ENCODE measurements at regions not wholly inside any gene's neighbourhood (a gene's known extent, or its start where the extent isn't known, plus 50 kb on each side); places are given as distances from the start of the nearest gene placed in this dataset.

DNA sequence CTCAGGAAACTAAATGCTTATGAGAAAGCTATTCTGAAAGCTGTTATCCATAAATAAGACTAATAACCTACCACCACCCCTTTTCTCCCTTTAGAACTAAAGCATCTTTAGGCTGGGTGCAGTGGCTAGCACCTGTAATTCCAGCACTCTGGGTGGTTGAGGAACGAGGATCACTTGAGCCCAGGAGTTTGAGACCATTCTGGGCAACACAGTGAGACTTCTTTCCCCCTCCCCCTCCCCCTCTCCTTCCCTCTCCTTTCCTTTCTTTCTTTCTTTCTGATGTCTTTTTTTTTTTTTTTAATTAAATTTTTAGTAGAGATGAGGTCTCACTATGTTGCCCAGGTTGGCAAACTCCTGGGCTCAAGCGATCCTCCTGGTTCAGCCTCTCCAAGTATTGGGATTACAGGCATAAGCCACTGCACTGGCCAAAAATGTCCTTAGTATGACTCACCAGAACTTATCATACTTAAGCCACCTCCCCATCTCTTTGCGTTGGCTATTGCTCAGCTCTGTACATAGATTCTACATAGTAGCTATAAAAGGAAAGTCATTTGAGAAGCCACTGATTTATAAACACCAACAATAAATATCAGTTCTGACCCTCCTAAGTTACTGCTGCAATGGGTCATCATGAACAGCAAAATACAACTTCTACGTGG lies 54.8 kb upstream of the SPDEF start:
- TF ChIP-seq, protein P1, sequence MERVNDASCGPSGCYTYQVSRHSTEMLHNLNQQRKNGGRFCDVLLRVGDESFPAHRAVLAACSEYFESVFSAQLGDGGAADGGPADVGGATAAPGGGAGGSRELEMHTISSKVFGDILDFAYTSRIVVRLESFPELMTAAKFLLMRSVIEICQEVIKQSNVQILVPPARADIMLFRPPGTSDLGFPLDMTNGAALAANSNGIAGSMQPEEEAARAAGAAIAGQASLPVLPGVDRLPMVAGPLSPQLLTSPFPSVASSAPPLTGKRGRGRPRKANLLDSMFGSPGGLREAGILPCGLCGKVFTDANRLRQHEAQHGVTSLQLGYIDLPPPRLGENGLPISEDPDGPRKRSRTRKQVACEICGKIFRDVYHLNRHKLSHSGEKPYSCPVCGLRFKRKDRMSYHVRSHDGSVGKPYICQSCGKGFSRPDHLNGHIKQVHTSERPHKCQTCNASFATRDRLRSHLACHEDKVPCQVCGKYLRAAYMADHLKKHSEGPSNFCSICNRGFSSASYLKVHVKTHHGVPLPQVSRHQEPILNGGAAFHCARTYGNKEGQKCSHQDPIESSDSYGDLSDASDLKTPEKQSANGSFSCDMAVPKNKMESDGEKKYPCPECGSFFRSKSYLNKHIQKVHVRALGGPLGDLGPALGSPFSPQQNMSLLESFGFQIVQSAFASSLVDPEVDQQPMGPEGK (CRISPR knock-in tag; IDR thresholded peaks at IDR 0.05; ENCODE audit: borderline replicate concordance) = no peak
- TF ChIP-seq ARNTL (CRISPR knock-in tag; IDR thresholded peaks at IDR 0.05; ENCODE audit: borderline replicate concordance, low read depth) (no peak), CSDC2 (CRISPR knock-in tag; IDR thresholded peaks at IDR 0.05) (no peak), TOX (CRISPR knock-in tag; IDR thresholded peaks at IDR 0.05; ENCODE audit: borderline replicate concordance) (no peak), SNAI2 (CRISPR knock-in tag; IDR thresholded peaks at IDR 0.05) (no peak), OSR1 (CRISPR knock-in tag; IDR thresholded peaks at IDR 0.05) (no peak), BACH2 (CRISPR knock-in tag; IDR thresholded peaks at IDR 0.05; ENCODE audit: borderline replicate concordance) (no peak)
- TF ChIP-seq, protein P2, sequence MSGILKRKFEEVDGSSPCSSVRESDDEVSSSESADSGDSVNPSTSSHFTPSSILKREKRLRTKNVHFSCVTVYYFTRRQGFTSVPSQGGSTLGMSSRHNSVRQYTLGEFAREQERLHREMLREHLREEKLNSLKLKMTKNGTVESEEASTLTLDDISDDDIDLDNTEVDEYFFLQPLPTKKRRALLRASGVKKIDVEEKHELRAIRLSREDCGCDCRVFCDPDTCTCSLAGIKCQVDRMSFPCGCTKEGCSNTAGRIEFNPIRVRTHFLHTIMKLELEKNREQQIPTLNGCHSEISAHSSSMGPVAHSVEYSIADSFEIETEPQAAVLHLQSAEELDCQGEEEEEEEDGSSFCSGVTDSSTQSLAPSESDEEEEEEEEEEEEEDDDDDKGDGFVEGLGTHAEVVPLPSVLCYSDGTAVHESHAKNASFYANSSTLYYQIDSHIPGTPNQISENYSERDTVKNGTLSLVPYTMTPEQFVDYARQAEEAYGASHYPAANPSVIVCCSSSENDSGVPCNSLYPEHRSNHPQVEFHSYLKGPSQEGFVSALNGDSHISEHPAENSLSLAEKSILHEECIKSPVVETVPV (CRISPR knock-in tag; IDR thresholded peaks at IDR 0.05) = no peak
